ENCODE measurements at regions not wholly inside any gene's neighbourhood (a gene's known extent, or its start where the extent isn't known, plus 50 kb on each side); places are given as distances from the start of the nearest gene placed in this dataset.

DNA sequence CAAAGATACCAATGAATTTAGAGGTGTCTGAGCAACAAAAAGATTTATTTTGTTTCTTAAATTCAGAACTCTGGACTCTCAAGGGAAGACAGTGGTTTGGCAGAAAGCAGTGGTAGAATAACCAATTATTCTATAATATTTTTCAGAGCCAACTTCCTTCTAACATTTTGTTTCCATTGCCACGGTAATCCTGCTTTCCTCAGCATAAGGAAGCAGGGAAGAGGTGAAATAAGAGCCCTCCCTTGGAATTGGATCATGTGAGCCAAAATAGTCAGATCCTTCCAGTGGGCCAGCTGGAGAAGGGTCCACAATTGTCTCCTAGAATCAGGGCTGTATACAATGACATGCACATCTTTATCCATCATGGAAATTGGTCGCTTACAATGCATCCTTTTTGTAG is 130.0 kb upstream of the MAP1B start:
- H3K27me3 ChIP-seq = no peaks in the 10 kb centered on the region
- DNase-seq (ENCODE audit: low spot score) = no peak
- H3K27ac ChIP-seq = no peak overlapping the region
- no peaks in the 10 kb centered on the region for H3K36me3 ChIP-seq
- peaks cover 0 to 27% of the 10 kb centered on the region in 2 donors for H3K4me1 ChIP-seq
- TF ChIP-seq, protein P1, sequence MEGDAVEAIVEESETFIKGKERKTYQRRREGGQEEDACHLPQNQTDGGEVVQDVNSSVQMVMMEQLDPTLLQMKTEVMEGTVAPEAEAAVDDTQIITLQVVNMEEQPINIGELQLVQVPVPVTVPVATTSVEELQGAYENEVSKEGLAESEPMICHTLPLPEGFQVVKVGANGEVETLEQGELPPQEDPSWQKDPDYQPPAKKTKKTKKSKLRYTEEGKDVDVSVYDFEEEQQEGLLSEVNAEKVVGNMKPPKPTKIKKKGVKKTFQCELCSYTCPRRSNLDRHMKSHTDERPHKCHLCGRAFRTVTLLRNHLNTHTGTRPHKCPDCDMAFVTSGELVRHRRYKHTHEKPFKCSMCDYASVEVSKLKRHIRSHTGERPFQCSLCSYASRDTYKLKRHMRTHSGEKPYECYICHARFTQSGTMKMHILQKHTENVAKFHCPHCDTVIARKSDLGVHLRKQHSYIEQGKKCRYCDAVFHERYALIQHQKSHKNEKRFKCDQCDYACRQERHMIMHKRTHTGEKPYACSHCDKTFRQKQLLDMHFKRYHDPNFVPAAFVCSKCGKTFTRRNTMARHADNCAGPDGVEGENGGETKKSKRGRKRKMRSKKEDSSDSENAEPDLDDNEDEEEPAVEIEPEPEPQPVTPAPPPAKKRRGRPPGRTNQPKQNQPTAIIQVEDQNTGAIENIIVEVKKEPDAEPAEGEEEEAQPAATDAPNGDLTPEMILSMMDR (IDR thresholded peaks at IDR 0.05) = no peak
- H3K9me3 ChIP-seq = peaks cover 5 to 14% of the 10 kb centered on the region in 2 donors
- H3K4me3 ChIP-seq = no peak overlapping the region

DNA sequence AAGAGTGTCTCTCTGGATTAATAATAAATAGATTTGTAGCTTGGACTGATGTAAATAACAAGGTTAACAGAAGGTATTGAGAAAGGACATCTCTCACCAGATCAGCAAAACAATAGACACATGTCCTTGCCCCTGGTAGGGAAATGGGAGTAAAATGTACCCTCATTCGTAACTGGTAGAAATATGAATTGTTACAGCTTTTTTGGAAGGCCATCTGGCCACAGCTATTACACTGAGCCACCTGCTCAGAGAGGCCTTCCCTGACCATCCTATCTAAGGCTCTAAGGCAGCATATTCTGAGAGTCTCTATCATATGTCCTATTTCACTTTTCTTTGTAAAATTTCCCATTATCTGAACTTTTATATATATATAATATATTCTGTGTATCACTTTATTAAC is 129.1 kb upstream of the MAP1B start:
- H3K27ac ChIP-seq = no peak overlapping the region
- peaks cover 5 to 21% of the 10 kb centered on the region in 2 donors for H3K9me3 ChIP-seq

DNA sequence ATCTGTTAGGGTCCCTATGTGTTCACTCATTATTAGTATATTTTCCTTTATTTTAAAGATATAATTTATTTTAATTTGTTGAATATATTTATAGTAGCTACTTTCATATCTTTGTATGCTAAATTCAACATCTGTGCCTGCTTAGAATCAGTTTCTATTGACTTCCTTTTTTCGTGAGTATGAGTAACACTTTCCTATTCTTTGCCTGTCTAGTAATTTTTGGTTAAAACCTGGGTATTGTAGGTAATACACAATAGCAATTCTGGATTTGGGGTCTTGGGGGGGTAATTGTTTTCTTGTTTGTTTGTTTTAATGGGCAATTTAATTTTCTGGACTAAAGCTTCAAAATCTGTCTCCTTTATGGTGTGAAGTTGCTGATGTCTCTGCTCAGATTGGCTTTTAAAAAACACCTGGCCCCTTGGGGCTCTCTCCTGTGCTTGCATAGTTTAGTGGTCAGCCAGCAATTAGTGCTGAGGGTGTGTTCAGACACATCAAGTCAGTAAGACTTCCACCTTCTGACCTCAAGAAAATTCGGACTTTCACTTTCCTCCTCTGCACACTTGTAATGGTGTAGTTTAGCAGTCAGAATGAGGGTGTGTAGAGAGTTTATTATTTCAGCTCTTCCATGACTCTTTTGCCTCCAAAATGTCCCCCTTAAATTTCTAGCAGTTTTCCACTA is 124.4 kb upstream of the MAP1B start:
- no peaks in the 10 kb centered on the region for H3K27me3 ChIP-seq
- H3K36me3 ChIP-seq = no peaks in the 10 kb centered on the region
- no peak overlapping the region for H3K4me3 ChIP-seq
- peaks cover 5 to 21% of the 10 kb centered on the region in 2 donors for H3K9me3 ChIP-seq
- H3K4me1 ChIP-seq = no peaks in the 10 kb centered on the region
- TF ChIP-seq, protein P1 (IDR thresholded peaks at IDR 0.05) = no peak
- no peak for DNase-seq (ENCODE audit: low spot score)
- no peak overlapping the region for H3K27ac ChIP-seq

More for the DNA sequence above, 129.1 kb upstream of the MAP1B start:
- H3K4me1 ChIP-seq = peaks cover 0 to 18% of the 10 kb centered on the region in 2 donors
- no peak for DNase-seq (ENCODE audit: low spot score)
- no peak overlapping the region for H3K4me3 ChIP-seq
- no peaks in the 10 kb centered on the region for H3K36me3 ChIP-seq
- TF ChIP-seq, protein P1 (IDR thresholded peaks at IDR 0.05) = no peak
- no peaks in the 10 kb centered on the region for H3K27me3 ChIP-seq

DNA sequence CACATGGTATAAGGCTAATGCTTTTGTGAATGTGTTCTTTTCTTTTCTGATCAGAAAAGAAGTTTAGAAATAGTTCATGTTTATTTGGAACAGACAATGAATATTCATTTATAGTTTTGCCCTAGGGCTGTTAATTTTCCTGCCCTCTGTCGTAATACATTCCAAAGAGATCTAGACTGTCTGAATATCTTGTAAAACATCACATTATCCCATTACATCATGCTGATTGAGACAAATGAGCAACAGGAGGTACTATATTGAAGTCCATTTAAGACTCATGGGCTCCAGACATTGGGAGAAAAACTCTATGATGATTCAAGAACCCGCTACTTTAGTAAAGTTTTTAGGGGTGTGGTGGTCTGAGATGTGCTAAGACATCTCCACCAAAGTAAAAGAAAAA is 121.2 kb upstream of the MAP1B start:
- Histone ChIP-seq H3K4me1 (no peaks in the 10 kb centered on the region), H3K27me3 (no peaks in the 10 kb centered on the region), H3K9me3 (peaks cover 4 to 16% of the 10 kb centered on the region in 2 donors), H3K4me3 (no peak overlapping the region), H3K36me3 (no peaks in the 10 kb centered on the region), H3K27ac (no peak overlapping the region)
- TF ChIP-seq, protein P1 (IDR thresholded peaks at IDR 0.05) = no peak
- no peak for DNase-seq (ENCODE audit: low spot score)

DNA sequence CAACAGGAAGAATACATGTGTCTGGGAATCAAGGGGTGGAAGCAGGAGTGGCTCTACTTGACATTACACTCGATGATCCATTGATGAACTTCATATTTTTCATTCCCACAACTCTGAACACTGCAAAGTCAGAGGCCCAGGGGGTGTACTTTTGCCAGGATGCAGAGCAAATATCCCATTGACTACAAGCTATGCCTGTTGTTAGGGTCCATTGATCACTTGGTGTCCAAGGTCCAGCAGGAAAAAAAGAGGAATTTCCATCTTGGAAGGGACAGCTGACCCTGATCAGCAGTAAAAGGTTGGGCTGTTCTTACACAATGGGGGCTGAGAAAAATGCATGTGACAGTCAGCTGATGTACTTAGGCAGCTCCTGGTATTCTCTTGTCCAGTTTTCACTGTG is 118.5 kb upstream of the MAP1B start:
- Histone ChIP-seq H3K9me3 (no peaks in the 10 kb centered on the region), H3K27ac (no peak overlapping the region), H3K36me3 (no peaks in the 10 kb centered on the region), H3K27me3 (no peaks in the 10 kb centered on the region), H3K4me3 (no peak overlapping the region), H3K4me1 (no peaks in the 10 kb centered on the region)
- DNase-seq (ENCODE audit: low spot score) = no peak
- TF ChIP-seq, protein P1 (IDR thresholded peaks at IDR 0.05) = no peak

DNA sequence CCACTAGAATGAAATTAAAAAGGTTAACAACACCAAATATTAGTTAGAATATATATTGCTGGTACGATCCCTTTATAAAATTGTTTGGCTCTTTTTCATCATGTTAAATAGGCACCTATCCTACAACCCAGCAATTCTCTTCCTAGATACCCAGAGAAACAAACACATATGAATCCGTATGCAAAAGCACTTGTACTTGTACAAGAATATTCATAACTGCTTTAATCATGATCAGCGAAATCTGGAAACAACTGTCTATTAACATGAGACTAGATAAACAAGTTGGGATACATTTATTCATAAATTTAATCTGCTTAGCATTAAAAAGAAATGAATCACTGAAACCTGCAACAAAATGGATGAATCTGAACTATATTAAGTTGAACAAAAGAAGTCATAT is 113.7 kb upstream of the MAP1B start:
- H3K27ac ChIP-seq = no peak overlapping the region
- H3K9me3 ChIP-seq = no peaks in the 10 kb centered on the region
- no peaks in the 10 kb centered on the region for H3K27me3 ChIP-seq
- DNase-seq (ENCODE audit: low spot score) = no peak
- no peaks in the 10 kb centered on the region for H3K4me1 ChIP-seq
- no peak overlapping the region for H3K4me3 ChIP-seq
- H3K36me3 ChIP-seq = no peaks in the 10 kb centered on the region
- TF ChIP-seq, protein P1 (IDR thresholded peaks at IDR 0.05) = no peak

Measured in right atrium auricular region (tissue), 2 donors.